HG03521 (cell line): ENCODE measurements at regions not wholly inside any gene's neighbourhood (a gene's known extent, or its start where the extent isn't known, plus 50 kb on each side); places are given as distances from the start of the nearest gene placed in this dataset.

Experiments used
- ATAC-seq: cut with Tn5 transposase; IDR thresholded peaks from one replicate; pipeline ENCODE4 v1.9.1; 2021; ENCODE audit warnings: mild to moderate bottlenecking, moderate library complexity; ENCODE audit not compliant: unreplicated experiment

DNA sequence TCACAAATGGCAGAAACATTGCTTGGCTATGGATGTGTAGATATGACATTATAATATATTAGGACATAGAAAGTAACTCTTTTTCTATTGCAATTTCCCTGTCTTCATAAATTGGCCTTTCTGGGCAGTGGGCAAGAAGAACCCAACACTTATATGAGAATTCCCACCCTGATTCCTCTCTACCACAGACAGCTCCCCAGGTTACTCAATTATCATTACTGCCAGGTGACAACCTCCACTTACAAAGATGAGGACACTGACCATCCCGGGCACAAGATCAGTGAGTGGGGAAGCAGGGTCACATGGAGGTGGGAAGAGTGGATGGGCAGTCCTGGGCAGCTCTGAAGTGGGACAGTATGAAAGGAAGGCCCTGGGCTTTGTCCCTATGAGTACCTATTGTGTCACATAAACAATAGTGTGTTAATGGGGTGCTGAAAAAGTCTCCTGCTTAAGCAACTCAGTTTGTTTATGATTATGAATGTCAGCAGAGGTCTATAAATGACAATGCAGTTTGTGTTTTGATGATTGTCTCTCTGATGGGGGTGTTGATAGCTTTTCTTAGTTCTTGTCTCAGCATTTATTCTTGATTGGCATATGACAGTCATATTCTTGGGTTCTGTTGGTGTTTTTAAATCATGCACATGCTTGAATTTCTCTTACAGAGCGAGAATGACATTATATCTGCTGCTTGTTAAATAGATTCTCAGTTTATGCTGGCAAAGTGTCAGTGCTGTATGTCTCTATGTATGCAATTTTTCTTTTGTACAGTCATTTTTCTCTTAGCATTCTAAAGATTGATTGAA lies 99.9 kb downstream of the SLIT2 start:
- ATAC-seq = no peak

DNA sequence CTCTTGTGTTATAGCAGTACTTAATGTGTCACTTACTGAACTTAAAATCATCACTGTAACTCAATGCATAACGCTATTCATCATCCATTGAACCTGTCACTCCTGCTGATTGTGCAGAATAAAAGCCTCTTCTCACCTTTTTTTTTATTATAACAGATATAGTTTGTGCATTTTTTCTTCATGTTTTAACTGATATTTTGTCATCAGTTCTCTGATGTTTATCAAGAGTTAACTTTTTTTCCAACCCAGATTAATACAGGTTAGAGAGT lies 100.4 kb downstream of the SLIT2 start:
- no peak for ATAC-seq

GRCh38 chr4:20353646-20354045 lies 101.9 kb downstream of the SLIT2 start:
- ATAC-seq = no peak

DNA sequence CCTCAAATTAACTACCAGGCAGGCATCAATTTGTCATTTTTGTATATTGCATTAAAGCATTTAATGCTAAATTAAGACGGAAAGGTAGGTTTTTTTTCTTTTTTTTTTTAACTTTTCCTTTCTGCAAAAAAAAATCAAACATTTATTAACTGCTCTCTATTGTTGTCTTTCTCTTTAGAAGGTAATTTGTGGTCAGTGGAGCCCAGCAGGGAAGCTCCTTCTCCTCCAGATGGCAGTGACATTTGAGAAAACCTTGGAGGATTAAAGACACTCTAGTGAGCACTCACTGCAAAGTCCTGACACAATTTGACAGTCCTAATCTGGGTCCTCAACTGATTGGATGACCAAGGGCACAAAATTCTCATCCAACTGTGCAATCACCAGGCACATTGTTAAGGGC lies 102.4 kb downstream of the SLIT2 start:
- ATAC-seq = no peak

DNA sequence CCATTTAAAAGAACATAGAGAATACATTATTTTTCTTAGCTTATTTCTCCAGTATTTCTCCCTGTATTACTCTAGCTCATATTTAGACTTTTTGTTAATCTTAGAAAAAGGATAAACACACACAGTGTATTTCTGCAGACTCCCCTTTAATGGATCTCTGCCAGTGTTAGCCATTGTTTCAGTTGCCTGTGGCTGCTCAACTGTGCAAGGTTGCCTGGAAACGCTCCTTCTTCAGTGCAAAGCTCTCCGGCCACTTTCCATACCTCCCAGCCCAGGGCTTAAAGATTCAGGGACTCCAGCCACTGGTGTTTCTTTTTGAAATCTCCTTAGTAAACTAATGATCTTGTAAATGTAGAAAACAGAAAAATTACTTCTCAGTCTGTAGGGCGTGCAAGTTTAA lies 104.9 kb downstream of the SLIT2 start:
- ATAC-seq = no peak

GRCh38 chr4:20358110-20358509 lies 106.4 kb downstream of the SLIT2 start:
- no peak for ATAC-seq

GRCh38 chr4:20359692-20360091 lies 108.0 kb downstream of the SLIT2 start:
- no peak for ATAC-seq

- ATAC-seq = no peak
Measured at GRCh38 chr4:20362148-20362547, 110.4 kb downstream of the SLIT2 start.

- ATAC-seq = no peak
Measured at GRCh38 chr4:20364969-20365368, 113.3 kb downstream of the SLIT2 start.

DNA sequence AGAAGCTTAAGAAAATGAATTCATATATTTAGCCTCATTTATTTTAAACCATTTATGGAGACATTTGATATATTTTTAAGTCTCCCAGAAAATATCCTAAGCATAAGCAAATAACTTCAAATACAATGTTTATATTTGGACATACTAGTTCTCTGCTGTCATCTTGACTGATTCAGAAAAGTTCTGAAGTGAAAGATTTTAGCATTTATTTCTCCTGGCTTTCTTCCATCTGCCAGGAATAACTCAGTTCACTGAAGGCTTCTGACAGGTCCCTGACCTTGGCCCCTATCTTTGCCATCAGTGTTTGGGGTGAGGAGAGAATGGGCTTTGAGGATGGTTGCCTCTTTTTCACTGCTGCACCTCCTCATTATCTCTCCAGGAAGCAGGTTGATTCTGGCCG lies 115.7 kb downstream of the SLIT2 start:
- ATAC-seq = no peak

DNA sequence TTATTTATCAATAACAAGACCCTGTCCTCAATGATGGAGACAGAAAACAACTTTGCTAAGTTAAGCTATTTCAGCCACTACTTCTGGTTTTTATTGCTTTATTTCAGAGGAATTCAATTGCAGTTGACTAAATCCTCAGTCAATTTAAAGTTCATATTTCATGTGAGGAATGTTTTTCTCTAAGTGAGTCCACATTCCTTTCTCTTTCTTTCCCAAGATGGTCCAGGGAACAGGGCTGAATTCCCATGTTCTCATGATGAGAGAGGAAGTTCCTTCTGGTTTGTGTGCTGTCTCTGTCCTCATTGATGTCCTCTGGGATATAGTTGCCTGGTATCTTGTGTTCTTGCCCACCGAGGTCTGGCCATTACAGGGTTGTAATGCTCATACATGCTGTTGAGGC lies 117.2 kb downstream of the SLIT2 start:
- no peak for ATAC-seq

- ATAC-seq = no peak
Measured at GRCh38 chr4:20370274-20370673, 118.6 kb downstream of the SLIT2 start.

DNA sequence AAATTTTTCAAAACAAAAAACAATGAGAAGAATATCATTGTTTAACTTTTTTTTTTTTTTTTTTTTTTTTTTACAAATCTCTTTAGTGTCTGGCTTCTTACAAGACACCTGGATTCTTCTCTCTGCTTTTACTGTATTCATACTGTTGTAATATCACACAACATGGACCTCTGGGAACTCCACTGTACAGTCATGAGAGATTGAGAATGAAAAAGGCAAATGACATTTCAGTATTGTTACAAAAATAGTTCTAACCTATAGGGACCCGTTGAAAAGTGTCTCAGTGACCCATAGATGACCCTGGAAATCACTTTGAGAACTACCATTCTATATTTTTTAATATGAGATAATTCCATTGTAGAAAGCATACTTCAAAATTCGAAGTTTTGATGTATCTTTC lies 124.4 kb downstream of the SLIT2 start:
- ATAC-seq = no peak

- no peak for ATAC-seq
Measured at GRCh38 chr4:20378181-20378580, 126.5 kb downstream of the SLIT2 start.

- ATAC-seq = no peak
Measured at GRCh38 chr4:20381005-20381404, 129.3 kb downstream of the SLIT2 start.

GRCh38 chr4:20383283-20383682 lies 131.6 kb downstream of the SLIT2 start:
- no peak for ATAC-seq

DNA sequence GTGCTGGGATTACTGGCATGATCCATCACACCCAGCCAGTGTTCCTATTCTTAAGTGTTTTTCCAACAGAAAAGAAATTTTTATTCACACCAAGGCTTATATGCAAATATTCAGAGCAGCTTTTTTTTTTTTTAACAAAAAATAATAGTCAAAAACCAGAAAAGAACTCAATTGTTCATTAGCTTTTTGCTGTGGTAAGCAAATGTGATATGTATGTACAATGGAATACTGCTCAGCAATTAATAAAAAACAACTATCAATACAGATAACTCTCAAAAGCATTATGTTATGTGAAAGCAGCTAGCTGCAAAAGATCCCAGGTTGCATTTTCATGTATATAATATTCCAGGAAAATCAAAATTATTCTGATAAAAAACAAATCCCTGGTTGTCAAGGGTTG lies 132.3 kb downstream of the SLIT2 start:
- no peak for ATAC-seq

DNA sequence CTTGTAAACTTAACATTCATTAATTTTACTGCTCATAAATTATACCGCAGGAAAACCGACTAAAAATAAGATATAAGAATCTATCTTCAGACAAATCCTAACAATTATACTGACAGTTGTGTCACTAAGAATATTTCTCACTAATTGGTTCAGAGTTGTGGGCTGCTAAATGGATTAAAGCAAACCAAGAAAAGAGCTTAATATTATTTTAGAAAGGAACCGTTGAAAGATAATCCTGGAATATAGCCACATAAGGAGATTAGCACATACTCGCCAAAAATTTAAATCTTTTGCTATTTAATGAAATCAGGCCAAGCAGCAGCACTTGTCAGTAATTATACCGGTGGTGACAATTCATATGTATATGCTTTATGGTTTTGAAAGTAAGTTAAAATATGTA lies 132.8 kb downstream of the SLIT2 start:
- ATAC-seq = no peak

GRCh38 chr4:20386001-20386740 lies 134.5 kb downstream of the SLIT2 start:
- ATAC-seq = no peak

DNA sequence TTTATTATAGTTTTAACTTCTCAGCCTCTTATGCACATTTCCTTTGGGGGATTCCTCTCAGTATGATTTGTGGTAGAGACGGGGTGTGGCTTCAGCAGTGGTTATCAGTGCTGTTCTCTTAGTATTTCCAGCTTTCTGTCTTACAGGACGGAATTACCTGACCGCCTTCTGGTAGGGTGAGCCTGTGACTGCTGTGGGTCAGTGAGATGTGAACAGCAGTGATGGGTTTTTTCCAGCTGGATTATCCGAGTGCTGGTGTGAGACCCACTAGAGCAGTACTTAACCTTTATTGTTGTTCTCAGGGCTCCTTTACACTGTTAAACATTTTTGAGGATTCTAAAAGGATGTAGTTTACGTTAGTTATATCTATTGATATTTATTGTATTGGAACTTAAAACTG lies 135.2 kb downstream of the SLIT2 start:
- ATAC-seq = no peak

DNA sequence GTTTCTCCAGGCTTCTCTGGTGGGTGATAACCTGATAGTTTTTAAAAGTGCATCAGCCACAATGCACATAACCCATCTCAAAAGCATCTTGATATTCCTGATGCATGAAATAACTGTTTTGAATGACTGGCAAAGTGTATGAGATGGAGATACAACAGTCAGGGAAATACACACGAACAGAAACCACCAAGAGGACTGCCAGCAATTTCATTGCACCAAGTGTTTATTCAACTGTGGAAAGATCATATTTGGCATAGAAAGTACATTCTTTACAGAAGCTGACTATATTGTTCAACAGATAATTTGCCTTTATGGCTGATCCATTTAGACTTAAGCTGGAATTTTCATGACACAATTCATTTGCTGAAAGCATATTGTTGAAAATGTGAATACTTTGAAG lies 139.5 kb downstream of the SLIT2 start:
- no peak for ATAC-seq

DNA sequence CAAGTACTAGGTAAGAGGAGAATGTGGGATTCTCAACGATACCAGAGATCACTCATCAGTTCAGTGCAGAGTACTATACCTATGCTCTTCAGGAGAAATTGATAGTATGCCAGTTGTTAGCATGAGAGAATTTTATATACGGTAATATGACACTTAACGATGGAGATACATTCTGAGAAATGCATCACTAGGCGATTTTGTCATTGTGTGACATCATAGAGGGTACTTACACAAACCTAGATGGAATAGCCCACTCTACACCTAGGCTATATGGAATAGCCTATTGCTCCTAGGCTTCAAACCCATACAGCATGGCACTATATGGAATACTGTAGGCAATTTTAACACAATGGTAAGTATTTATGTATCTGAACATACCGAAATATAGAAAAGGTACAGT lies 140.2 kb downstream of the SLIT2 start:
- ATAC-seq = no peak
